Parathyroid adenoma (tissue), 2 donors: ENCODE measurements at regions not wholly inside any gene's neighbourhood (a gene's known extent, or its start where the extent isn't known, plus 50 kb on each side); places are given as distances from the start of the nearest gene placed in this dataset.

ENCODE experiments used
- H2AFZ ChIP-seq: fragments of 300-600 bp; sonication (generic); one replicate; pipeline ENCODE4 v1.7.0; 2017; ENCODE audit warnings: antibody characterized with exemption, mild to moderate bottlenecking
- H3K27ac ChIP-seq: fragments of 300-600 bp; sonication (generic); one replicate; pipeline ENCODE4 v1.7.0; 2017
- H3K27me3 ChIP-seq: fragments of 300-600 bp; sonication (generic); one replicate; pipeline ENCODE4 v1.7.0; 2017; ENCODE audit warnings: low read length; ENCODE audit not compliant: control insufficient read depth, insufficient read depth
- H3K36me3 ChIP-seq: fragments of 300-600 bp; sonication (generic); one replicate; pipeline ENCODE4 v1.7.0; 2017; ENCODE audit warnings: low read length; ENCODE audit not compliant: control insufficient read depth, insufficient read depth
- H3K4me1 ChIP-seq: fragments of 300-600 bp; sonication (generic); one replicate; pipeline ENCODE4 v1.7.0; 2017; ENCODE audit warnings: control low read depth
- H3K4me2 ChIP-seq: fragments of 300-600 bp; sonication (generic); one replicate; pipeline ENCODE4 v1.7.0; 2017; ENCODE audit warnings: low read length
- H3K4me3 ChIP-seq: fragments of 300-600 bp; sonication (generic); one replicate; pipeline ENCODE4 v1.7.0; 2017; ENCODE audit warnings: low read depth, low read length
- H3K79me2 ChIP-seq: fragments of 300-600 bp; sonication (generic); one replicate; pipeline ENCODE4 v1.7.0; 2017; ENCODE audit warnings: control low read depth
- H3K9ac ChIP-seq: fragments of 300-600 bp; sonication (generic); one replicate; pipeline ENCODE4 v1.7.0; 2017; ENCODE audit warnings: mild to moderate bottlenecking
- H3K9me3 ChIP-seq: fragments of 300-600 bp; sonication (generic); one replicate; pipeline ENCODE4 v1.7.0; 2017; ENCODE audit warnings: low read length; ENCODE audit not compliant: control insufficient read depth
- TF ChIP-seq, protein P1 (sequence below): fragments of 300-600 bp; sonication (generic); IDR thresholded peaks from one replicate; pipeline ENCODE4 v1.7.0; 2017; ENCODE audit warnings: antibody characterized with exemption, mild to moderate bottlenecking
- donor health status: primary hyperparathyroidism.

DNA sequence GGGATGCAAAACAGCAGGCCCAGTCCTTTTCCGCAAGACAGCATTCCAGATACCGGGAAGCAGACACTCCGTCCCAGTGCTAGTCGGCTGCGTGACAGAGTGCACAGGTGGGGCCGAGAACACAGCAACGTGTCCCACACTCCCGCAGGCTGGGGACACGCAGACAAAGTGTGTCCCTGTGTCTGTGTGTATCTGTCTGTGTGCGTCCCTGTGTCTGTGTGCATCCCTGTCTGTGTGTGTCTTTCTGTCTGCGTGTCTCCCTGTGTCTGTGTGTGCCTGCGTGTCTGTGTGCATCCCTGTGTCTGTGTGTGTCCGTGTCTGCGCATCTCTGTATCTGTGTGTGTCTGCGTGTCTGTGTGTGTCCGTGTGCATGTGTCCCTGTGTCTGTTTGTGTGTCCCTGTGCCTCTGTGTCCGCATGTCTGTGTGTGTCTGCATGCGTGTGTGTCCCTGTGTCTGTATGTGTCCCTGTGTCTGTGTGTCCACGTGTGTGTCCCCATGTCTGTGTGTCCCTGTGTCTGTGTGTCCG, 137.0 kb downstream of the MRPL36 start:
- H3K36me3 ChIP-seq = no peaks in the 10 kb centered on the region
- no peaks in the 10 kb centered on the region for H3K9me3 ChIP-seq
- H3K4me3 ChIP-seq = no peak overlapping the region
- no peak overlapping the region for H3K27ac ChIP-seq
- peaks cover 9% of the 10 kb centered on the region for H3K27me3 ChIP-seq
- no peak overlapping the region for H2AFZ ChIP-seq
- no peaks in the 10 kb centered on the region for H3K79me2 ChIP-seq
- H3K4me2 ChIP-seq = no peak overlapping the region
- H3K9ac ChIP-seq = no peak overlapping the region
- TF ChIP-seq, protein P1, sequence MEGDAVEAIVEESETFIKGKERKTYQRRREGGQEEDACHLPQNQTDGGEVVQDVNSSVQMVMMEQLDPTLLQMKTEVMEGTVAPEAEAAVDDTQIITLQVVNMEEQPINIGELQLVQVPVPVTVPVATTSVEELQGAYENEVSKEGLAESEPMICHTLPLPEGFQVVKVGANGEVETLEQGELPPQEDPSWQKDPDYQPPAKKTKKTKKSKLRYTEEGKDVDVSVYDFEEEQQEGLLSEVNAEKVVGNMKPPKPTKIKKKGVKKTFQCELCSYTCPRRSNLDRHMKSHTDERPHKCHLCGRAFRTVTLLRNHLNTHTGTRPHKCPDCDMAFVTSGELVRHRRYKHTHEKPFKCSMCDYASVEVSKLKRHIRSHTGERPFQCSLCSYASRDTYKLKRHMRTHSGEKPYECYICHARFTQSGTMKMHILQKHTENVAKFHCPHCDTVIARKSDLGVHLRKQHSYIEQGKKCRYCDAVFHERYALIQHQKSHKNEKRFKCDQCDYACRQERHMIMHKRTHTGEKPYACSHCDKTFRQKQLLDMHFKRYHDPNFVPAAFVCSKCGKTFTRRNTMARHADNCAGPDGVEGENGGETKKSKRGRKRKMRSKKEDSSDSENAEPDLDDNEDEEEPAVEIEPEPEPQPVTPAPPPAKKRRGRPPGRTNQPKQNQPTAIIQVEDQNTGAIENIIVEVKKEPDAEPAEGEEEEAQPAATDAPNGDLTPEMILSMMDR = no peak
- peaks cover 4% of the 10 kb centered on the region for H3K4me1 ChIP-seq

DNA sequence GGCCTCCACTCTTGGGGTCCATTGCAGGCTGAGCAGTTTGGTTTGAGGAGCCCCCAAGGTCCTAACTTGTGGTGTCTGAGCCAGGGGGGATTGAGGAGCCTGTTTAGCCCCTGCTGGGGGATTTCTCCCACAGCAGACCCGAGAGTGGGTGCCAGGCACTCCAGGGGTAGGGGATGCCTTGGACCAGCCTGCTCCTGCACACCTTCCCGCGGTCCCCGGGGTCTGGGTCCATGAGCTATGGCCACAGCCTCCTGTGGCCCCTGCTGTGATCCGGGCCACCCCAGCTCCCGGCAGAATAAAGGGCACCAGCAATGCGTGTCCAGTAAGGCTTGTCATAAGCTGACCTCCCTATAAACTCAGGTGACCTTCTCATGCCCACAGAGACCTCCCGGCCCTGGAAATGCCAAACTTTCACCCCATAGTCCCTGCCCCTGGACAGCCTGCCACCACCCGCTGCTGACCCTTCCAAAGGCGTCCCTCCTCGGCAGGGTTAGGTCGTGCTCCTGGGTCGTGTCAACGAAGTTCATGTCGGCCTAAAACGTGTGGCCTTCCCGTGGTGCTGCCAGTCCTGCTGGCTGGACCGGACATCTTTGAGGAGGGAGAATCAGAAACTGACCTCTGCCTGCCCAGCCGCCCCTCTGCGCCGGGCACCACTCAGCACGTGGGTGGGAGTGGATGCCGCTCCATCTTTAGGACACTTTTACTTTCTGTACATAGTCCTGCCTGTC, 137.6 kb downstream of the MRPL36 start:
- H3K27me3 ChIP-seq = peaks cover 9% of the 10 kb centered on the region
- H3K79me2 ChIP-seq = no peaks in the 10 kb centered on the region
- no peak overlapping the region for H3K27ac ChIP-seq
- no peak overlapping the region for H3K4me2 ChIP-seq
- H3K36me3 ChIP-seq = no peaks in the 10 kb centered on the region
- H2AFZ ChIP-seq = no peak overlapping the region
- H3K4me1 ChIP-seq = peaks cover 4% of the 10 kb centered on the region
- TF ChIP-seq, protein P1 = no peak
- H3K9me3 ChIP-seq = no peaks in the 10 kb centered on the region
- no peak overlapping the region for H3K9ac ChIP-seq
- H3K4me3 ChIP-seq = no peak overlapping the region

DNA sequence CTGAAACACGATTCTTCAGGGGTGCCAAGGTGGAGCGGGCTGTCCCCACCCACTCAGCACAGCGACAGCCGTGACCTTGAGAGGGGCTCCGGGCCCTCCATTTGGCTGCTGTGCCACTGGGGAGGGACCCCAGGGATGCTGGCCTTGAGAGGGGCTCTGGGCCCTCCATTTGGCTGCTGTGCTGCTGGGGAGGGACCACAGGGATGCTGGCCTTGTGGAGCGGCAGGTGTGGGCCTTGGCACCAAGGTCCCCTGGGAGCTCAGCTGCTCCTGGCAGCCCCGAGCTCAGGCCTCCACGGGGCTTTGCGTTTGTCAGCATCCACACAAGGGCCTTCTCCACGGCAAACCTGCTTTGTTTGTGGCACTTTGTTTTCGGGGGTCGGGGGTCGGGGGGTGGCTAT, 137.6 kb upstream of the LPCAT1 start:
- H3K27me3 ChIP-seq = peaks cover 9% of the 10 kb centered on the region

DNA sequence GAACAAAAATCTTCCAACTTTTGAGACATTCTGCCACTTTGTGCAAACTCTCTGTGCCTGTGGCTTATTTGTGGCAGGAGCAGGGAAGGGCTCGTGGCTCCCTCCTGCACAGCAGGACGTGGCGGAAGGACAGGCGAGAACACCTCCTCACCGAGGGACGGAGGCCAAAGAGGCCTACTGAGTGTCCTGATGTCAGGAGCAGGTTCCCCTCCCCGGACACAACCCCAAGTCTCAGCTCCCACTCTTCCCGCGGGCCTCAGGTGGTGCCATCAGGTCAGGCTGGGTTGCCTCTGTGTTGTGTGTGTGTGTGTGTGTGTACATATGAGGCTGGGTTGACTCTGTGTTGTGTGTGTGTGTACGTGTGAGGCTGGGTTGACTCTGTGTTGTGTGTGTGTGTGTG, 136.8 kb upstream of the LPCAT1 start:
- Histone ChIP-seq H3K27ac (no peak overlapping the region), H3K27me3 (peaks cover 7% of the 10 kb centered on the region), H3K4me1 (no peaks in the 10 kb centered on the region), H3K36me3 (no peaks in the 10 kb centered on the region), H3K9ac (no peak overlapping the region), H3K4me2 (no peak overlapping the region), H3K9me3 (no peaks in the 10 kb centered on the region), H3K4me3 (no peak overlapping the region), H3K79me2 (no peaks in the 10 kb centered on the region), H2AFZ (no peak overlapping the region)
- TF ChIP-seq, protein P1 = no peak

More for the DNA sequence above, 137.6 kb upstream of the LPCAT1 start:
- H3K4me3 ChIP-seq = no peak overlapping the region
- TF ChIP-seq, protein P1 = no peak
- H2AFZ ChIP-seq = no peak overlapping the region
- H3K4me2 ChIP-seq = no peak overlapping the region
- H3K4me1 ChIP-seq = no peaks in the 10 kb centered on the region
- H3K27ac ChIP-seq = no peak overlapping the region
- H3K9ac ChIP-seq = no peak overlapping the region
- H3K36me3 ChIP-seq = no peaks in the 10 kb centered on the region
- H3K9me3 ChIP-seq = no peaks in the 10 kb centered on the region
- no peaks in the 10 kb centered on the region for H3K79me2 ChIP-seq

DNA sequence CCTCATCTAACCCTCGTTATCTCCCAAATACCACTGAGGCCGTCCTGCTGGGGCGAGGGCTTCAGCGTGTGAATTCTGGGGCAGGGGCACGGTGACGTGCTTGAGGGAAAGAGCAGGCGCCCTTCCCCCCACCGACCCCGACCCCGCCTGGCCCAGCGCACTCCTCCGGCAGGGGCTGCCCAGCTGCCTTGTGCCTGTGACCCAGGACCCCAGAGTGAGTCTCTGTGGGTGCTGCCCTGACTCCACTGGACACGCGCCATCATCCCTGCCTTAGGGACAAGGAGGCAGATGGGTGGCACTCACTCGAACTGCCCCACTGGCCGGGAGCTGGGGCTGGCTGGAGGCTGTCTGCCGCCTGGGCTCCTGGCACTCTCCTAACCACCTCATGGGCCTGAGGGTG, 136.2 kb upstream of the LPCAT1 start:
- Histone ChIP-seq H3K79me2 (no peaks in the 10 kb centered on the region), H3K27me3 (peaks cover 2% of the 10 kb centered on the region), H3K9ac (no peak overlapping the region), H3K4me2 (no peak overlapping the region), H3K4me1 (no peaks in the 10 kb centered on the region), H3K36me3 (no peaks in the 10 kb centered on the region), H3K27ac (no peak overlapping the region), H3K4me3 (no peak overlapping the region), H2AFZ (no peak overlapping the region), H3K9me3 (no peaks in the 10 kb centered on the region)
- TF ChIP-seq, protein P1 = no peak
